ENCODE measurements at regions not wholly inside any gene's neighbourhood (a gene's known extent, or its start where the extent isn't known, plus 50 kb on each side); places are given as distances from the start of the nearest gene placed in this dataset.

- DNase-seq = no peak
Observed at GRCh38 chr2:139000131-139000785, 220.1 kb upstream of the NXPH2 start.

GRCh38 chr2:138997856-138998517 is 217.8 kb upstream of the NXPH2 start:
- DNase-seq = no peak

GRCh38 chr2:138997346-138997745 is 217.2 kb upstream of the NXPH2 start:
- no peak for DNase-seq

GRCh38 chr2:138994502-138994901 is 214.3 kb upstream of the NXPH2 start:
- no peak for DNase-seq

- no peak for DNase-seq
Observed at GRCh38 chr2:138985881-138986280, 205.7 kb upstream of the NXPH2 start.

GRCh38 chr2:138979131-138979785 is 199.1 kb upstream of the NXPH2 start:
- DNase-seq = no peak

- no peak for DNase-seq
Observed at GRCh38 chr2:138974651-138975050, 194.5 kb upstream of the NXPH2 start.

- DNase-seq = no peak
Observed at GRCh38 chr2:138964418-138964817, 184.2 kb upstream of the NXPH2 start.

- no peak for DNase-seq
Observed at GRCh38 chr2:138962686-138963085, 182.5 kb upstream of the NXPH2 start.

- DNase-seq = no peak
Observed at GRCh38 chr2:138960191-138960590, 180.0 kb upstream of the NXPH2 start.

- no peak for DNase-seq
Observed at GRCh38 chr2:138959031-138959430, 178.8 kb upstream of the NXPH2 start.

- no peak for DNase-seq
Observed at GRCh38 chr2:138956116-138956515, 175.9 kb upstream of the NXPH2 start.

GRCh38 chr2:138950486-138950885 is 170.3 kb upstream of the NXPH2 start:
- no peak for DNase-seq

- no peak for DNase-seq
Observed at GRCh38 chr2:138949517-138949916, 169.3 kb upstream of the NXPH2 start.

- DNase-seq = peak in 1 of 5 experiments; percentile 50
Observed at GRCh38 chr2:138948070-138948539, 167.9 kb upstream of the NXPH2 start.

- no peak for DNase-seq
Observed at GRCh38 chr2:138943470-138943869, 163.3 kb upstream of the NXPH2 start.

GRCh38 chr2:138942466-138942865 is 162.3 kb upstream of the NXPH2 start:
- no peak for DNase-seq

GRCh38 chr2:138931284-138932256 is 151.4 kb upstream of the NXPH2 start:
- DNase-seq = no peak

- no peak for DNase-seq
Observed at GRCh38 chr2:138930571-138930970, 150.4 kb upstream of the NXPH2 start.

- no peak for DNase-seq
Observed at GRCh38 chr2:138928374-138929021, 148.3 kb upstream of the NXPH2 start.

- no peak for DNase-seq
Observed at GRCh38 chr2:138922973-138923563, 142.9 kb upstream of the NXPH2 start.
